Ishikawa (cell line): ENCODE measurements at regions not wholly inside any gene's neighbourhood (a gene's known extent, or its start where the extent isn't known, plus 50 kb on each side); places are given as distances from the start of the nearest gene placed in this dataset.

Source experiments
- CEBPB ChIP-seq: IDR thresholded peaks from 2 replicates; pipeline ENCODE4 v1.6.1; 2012
- CREB1 ChIP-seq: IDR thresholded peaks from 2 replicates; pipeline ENCODE4 v1.6.1; 2012; ENCODE audit warnings: low read depth
- EGR1 ChIP-seq: IDR thresholded peaks from 2 replicates; pipeline ENCODE4 v1.6.1; 2012
- EP300 ChIP-seq: IDR thresholded peaks from 2 replicates; pipeline ENCODE4 v1.6.1; 2012; ENCODE audit warnings: borderline replicate concordance
- FOXM1 ChIP-seq: IDR thresholded peaks from 2 replicates; pipeline ENCODE4 v1.6.1; 2012; ENCODE audit warnings: low read depth, borderline replicate concordance
- NFIC ChIP-seq: IDR thresholded peaks from 2 replicates; pipeline ENCODE4 v1.6.1; 2012
- RAD21 ChIP-seq: IDR thresholded peaks from 2 replicates; pipeline ENCODE4 v1.6.1; 2012; ENCODE audit warnings: low read depth
- REST ChIP-seq: IDR thresholded peaks from 2 replicates; pipeline ENCODE4 v1.6.1; 2012; ENCODE audit warnings: low read depth, mild to moderate bottlenecking
- TAF1 ChIP-seq: IDR thresholded peaks from 2 replicates; pipeline ENCODE4 v1.6.1; 2012; ENCODE audit warnings: low read depth, mild to moderate bottlenecking
- TCF12 ChIP-seq: IDR thresholded peaks from 2 replicates; pipeline ENCODE4 v1.6.1; 2012; ENCODE audit warnings: low read depth
- TEAD4 ChIP-seq: IDR thresholded peaks from 2 replicates; pipeline ENCODE4 v1.6.1; 2012
- USF1 ChIP-seq: IDR thresholded peaks from 2 replicates; pipeline ENCODE4 v1.6.1; 2012
- YY1 ChIP-seq: IDR thresholded peaks from 2 replicates; pipeline ENCODE4 v1.6.1; 2012; ENCODE audit warnings: low read depth
- ZBTB7A ChIP-seq: IDR thresholded peaks from 2 replicates; pipeline ENCODE4 v1.6.1; 2012; ENCODE audit warnings: low read depth
- TF ChIP-seq, protein P1 (sequence below): IDR thresholded peaks from 2 replicates; pipeline ENCODE4 v1.6.1; 2012

DNA sequence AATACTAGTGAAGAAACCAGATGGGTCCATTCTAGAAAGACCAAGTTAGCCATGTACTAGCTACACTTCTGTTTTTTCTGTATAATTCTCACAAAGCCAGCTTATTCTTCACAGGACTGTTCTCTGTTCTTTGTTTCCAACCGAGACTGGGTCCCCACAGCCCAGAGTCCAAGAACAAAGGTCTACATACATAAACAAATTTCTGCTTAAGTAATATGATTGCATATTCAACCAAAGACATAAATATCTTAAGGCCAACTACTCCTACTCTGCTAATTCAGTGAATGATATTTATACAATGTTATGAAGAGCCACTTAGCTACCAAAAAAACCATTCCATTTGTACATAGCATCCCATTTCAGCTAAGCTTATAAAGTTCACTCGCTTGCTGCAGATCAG, 299.8 kb upstream of the CCDC54 start:
- TF ChIP-seq TEAD4 (no peak), TCF12 (no peak), TAF1 (no peak)

DNA sequence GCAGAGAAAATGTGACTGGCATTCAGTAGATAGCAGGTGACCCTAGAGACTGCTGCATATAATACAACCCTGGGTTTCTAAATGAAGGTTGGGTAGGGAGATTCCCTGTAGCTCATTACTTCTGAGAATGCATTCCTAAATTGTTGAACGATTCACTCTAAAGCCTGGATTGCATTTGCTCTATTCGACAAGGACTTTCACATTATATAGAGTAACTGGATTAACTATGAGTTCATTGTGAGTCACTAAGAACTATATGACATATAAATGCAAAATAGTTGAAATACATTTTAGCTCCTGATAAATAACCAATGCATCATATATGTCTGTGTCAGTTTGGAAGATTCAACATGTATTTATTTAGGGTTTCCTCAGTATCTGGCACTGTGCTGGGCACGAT, 294.7 kb upstream of the CCDC54 start:
- TF ChIP-seq RAD21 (no peak), EP300 (no peak), CREB1 (no peak), EGR1 (no peak), NFIC (no peak), TCF12 (no peak), ZBTB7A (no peak), TAF1 (no peak), USF1 (no peak), FOXM1 (no peak), TEAD4 (no peak), REST (no peak)
- TF ChIP-seq, protein P1, sequence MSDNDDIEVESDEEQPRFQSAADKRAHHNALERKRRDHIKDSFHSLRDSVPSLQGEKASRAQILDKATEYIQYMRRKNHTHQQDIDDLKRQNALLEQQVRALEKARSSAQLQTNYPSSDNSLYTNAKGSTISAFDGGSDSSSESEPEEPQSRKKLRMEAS: no peak

- no peak for TF ChIP-seq CREB1
- TF ChIP-seq EP300: no peak
- TF ChIP-seq REST: no peak
- no peak for TF ChIP-seq TCF12
- no peak for TF ChIP-seq USF1
- TF ChIP-seq FOXM1: no peak
- no peak for TF ChIP-seq NFIC
- no peak for TF ChIP-seq YY1
- no peak for TF ChIP-seq EGR1
- no peak for TF ChIP-seq ZBTB7A
- no peak for TF ChIP-seq TEAD4
- no peak for TF ChIP-seq RAD21
- TF ChIP-seq, protein P1: no peak
- TF ChIP-seq CEBPB: no peak
- no peak for TF ChIP-seq TAF1
These were observed 292.0 kb upstream of the CCDC54 start for GRCh38 chr3:107085261-107085660.

- TF ChIP-seq YY1 (no peak), ZBTB7A (no peak), TAF1 (no peak), NFIC (no peak), TEAD4 (no peak), REST (no peak), USF1 (no peak), FOXM1 (no peak), RAD21 (no peak), CEBPB (no peak), EGR1 (no peak), TCF12 (no peak), CREB1 (no peak), EP300 (no peak)
- TF ChIP-seq, protein P1: no peak
These were observed 285.1 kb upstream of the CCDC54 start for GRCh38 chr3:107092121-107092520.
